ENCODE measurements at regions not wholly inside any gene's neighbourhood (a gene's known extent, or its start where the extent isn't known, plus 50 kb on each side); places are given as distances from the start of the nearest gene placed in this dataset.

- no peak for DNase-seq
Observed at GRCh38 chr1:58864654-58865053, 80.8 kb upstream of the JUN start.

GRCh38 chr1:58866578-58866977 lies 82.7 kb upstream of the JUN start:
- DNase-seq, result no peak

- no peak for DNase-seq
Observed at GRCh38 chr1:58869638-58870297, 85.9 kb upstream of the JUN start.

- DNase-seq, result no peak
Observed at GRCh38 chr1:58870298-58870676, 86.4 kb upstream of the JUN start.

GRCh38 chr1:58874342-58874741 lies 90.5 kb upstream of the JUN start:
- DNase-seq, result no peak

- no peak for DNase-seq
Observed at GRCh38 chr1:58874757-58875755, 91.2 kb upstream of the JUN start.

GRCh38 chr1:58879464-58879863 lies 95.6 kb upstream of the JUN start:
- DNase-seq, result no peak

GRCh38 chr1:58880592-58880991 lies 96.7 kb upstream of the JUN start:
- DNase-seq, result no peak

GRCh38 chr1:58881471-58881994 lies 97.7 kb upstream of the JUN start:
- DNase-seq, result no peak

GRCh38 chr1:58882322-58882948 lies 98.6 kb upstream of the JUN start:
- no peak for DNase-seq

GRCh38 chr1:58883037-58883887 lies 99.4 kb upstream of the JUN start:
- no peak for DNase-seq

GRCh38 chr1:58883888-58884482 lies 100.1 kb upstream of the JUN start:
- no peak for DNase-seq

GRCh38 chr1:58884706-58885661 lies 101.1 kb upstream of the JUN start:
- no peak for DNase-seq

GRCh38 chr1:58885998-58886397 lies 102.2 kb upstream of the JUN start:
- DNase-seq, result no peak

- no peak for DNase-seq
Observed at GRCh38 chr1:58886611-58887010, 102.8 kb upstream of the JUN start.

- no peak for DNase-seq
Observed at GRCh38 chr1:58887059-58887458, 103.2 kb upstream of the JUN start.

- DNase-seq, result no peak
Observed at GRCh38 chr1:58888833-58889232, 105.0 kb upstream of the JUN start.

- DNase-seq, result no peak
Observed at GRCh38 chr1:58890113-58890512, 106.3 kb upstream of the JUN start.

- DNase-seq, result no peak
Observed at GRCh38 chr1:58890609-58891008, 106.8 kb upstream of the JUN start.

- DNase-seq, result no peak
Observed at GRCh38 chr1:58891347-58891746, 107.5 kb upstream of the JUN start.

All from activated CD8-positive, alpha-beta memory T cell treated with anti-CD3 and anti-CD28 coated beads for 24 hours (primary cell).